ENCODE measurements at regions not wholly inside any gene's neighbourhood (a gene's known extent, or its start where the extent isn't known, plus 50 kb on each side); places are given as distances from the start of the nearest gene placed in this dataset.

- CTCF ChIA-PET = interaction anchor here (0.7 kb wide), 1 partner anchor 165 kb away, joined by 3 read pairs; no protein-coding TSS in a partner anchor
- no peaks in the 10 kb centered on the region for H3K36me3 ChIP-seq (ENCODE audit: control insufficient read depth, insufficient read depth, low read length)
- no CpG with 5 or more reads among the region's 2 CpGs for WGBS, 2 experiments (ENCODE audit: extremely low coverage in 2 of 2, insufficient read length in 1 of 2)
- no peak overlapping the region for H3K18ac ChIP-seq (ENCODE audit: low read depth, low read length)
- no peak overlapping the region for H4K91ac ChIP-seq (ENCODE audit: insufficient read depth, low read depth, low read length)
- no peak for DNase-seq
- H2BK20ac ChIP-seq (ENCODE audit: low read depth, low read length) = no peak overlapping the region
- H3K27me3 ChIP-seq (ENCODE audit: control insufficient read depth, insufficient read depth, low read length) = no peaks in the 10 kb centered on the region
- no peak overlapping the region for H3K56ac ChIP-seq (ENCODE audit: extremely low read depth, insufficient read depth, low read length)
- H3K23ac ChIP-seq (ENCODE audit: low read depth, low read length) = no peak overlapping the region
- H3K9ac ChIP-seq (ENCODE audit: low read depth, low read length) = no peak overlapping the region
- no peak for TF ChIP-seq FOS (IDR thresholded peaks at IDR 0.05; ENCODE audit: low read depth, low read length)
- no peak for TF ChIP-seq MAZ (IDR thresholded peaks at IDR 0.05; ENCODE audit: borderline replicate concordance, low read depth, low read length)
- no peak for TF ChIP-seq SMC3 (IDR thresholded peaks at IDR 0.05; ENCODE audit: low read depth, low read length)
- no peak for TF ChIP-seq BHLHE40 (IDR thresholded peaks at IDR 0.05; ENCODE audit: low read depth, low read length)
- TF ChIP-seq CHD1 (IDR thresholded peaks at IDR 0.05; ENCODE audit: low read depth, low read length) = no peak
- TF ChIP-seq CEBPB (IDR thresholded peaks at IDR 0.05; ENCODE audit: low read depth, low read length) = no peak
- TF ChIP-seq USF2 (IDR thresholded peaks at IDR 0.05; ENCODE audit: low read depth, low read length) = no peak
- TF ChIP-seq RCOR1 (IDR thresholded peaks at IDR 0.05; ENCODE audit: insufficient replicate concordance, low read length) = no peak
- no peak for TF ChIP-seq NFE2L2 (IDR thresholded peaks at IDR 0.05; ENCODE audit: low read depth, low read length)
- TF ChIP-seq MXI1 (IDR thresholded peaks at IDR 0.05; ENCODE audit: borderline replicate concordance, low read depth, low read length) = no peak
- TF ChIP-seq POLR2A (IDR thresholded peaks at IDR 0.05; ENCODE audit: low read depth, low read length) = no peak
- TF ChIP-seq ELK1 (IDR thresholded peaks at IDR 0.05; ENCODE audit: borderline replicate concordance, low read depth, low read length) = no peak
- no peaks in the 10 kb centered on the region for H4K20me1 ChIP-seq (ENCODE audit: insufficient read depth, low read length)
- no peaks in the 10 kb centered on the region for H3K9me3 ChIP-seq (ENCODE audit: control insufficient read depth, insufficient read depth, low read length)
- H3K4me2 ChIP-seq (ENCODE audit: low read depth, low read length) = no peak overlapping the region
- intact Hi-C loops (cut with micrococcal nuclease) (no loop called here), in situ Hi-C loops (cut with MboI; ENCODE audit: low sequenced_read_pairs) (no loop called here), dilution Hi-C loops (cut with HindIII; ENCODE audit: low sequenced_read_pairs, unreplicated experiment) (no loop called here)
- no peak overlapping the region for H2BK5ac ChIP-seq (ENCODE audit: low read depth, low read length, poor library complexity, severe bottlenecking)
- no peak overlapping the region for H2BK120ac ChIP-seq (ENCODE audit: low read depth, low read length)
- H3K4me3 ChIP-seq (ENCODE audit: insufficient read depth, low read depth, low read length) = no peak overlapping the region
- H2AFZ ChIP-seq (replicated peaks; ENCODE audit: low read length, poor library complexity) = peak overlapping the region; percentile 49
- no TSS peak for BruUV-seq (replicated peaks)
- H3K79me1 ChIP-seq (ENCODE audit: low read depth in 1 of 2, low read length in 2 of 2) = no peaks in the 10 kb centered on the region
- H3K14ac ChIP-seq (replicated peaks; ENCODE audit: low read depth, low read length) = 0 out of 2 replicates have a peak overlapping the region, but pooled peaks have one; percentile 17
- no peak overlapping the region for H3K27ac ChIP-seq (ENCODE audit: insufficient read depth, low read length)
- no peak overlapping the region for H2BK15ac ChIP-seq (ENCODE audit: low read depth, low read length)
- H4K8ac ChIP-seq (ENCODE audit: low read depth in 2 of 2, low read length in 2 of 2) = no peak overlapping the region
- no peaks in the 10 kb centered on the region; the same call in 1 of the 2 replicates for H3K9me1 ChIP-seq (ENCODE audit: insufficient read depth, low read length)
- no peak overlapping the region for H2AK9ac ChIP-seq (replicated peaks; ENCODE audit: low read depth, low read length, poor library complexity)
- H4K5ac ChIP-seq (ENCODE audit: low read depth, low read length) = no peak overlapping the region
- H2AK5ac ChIP-seq (ENCODE audit: low read depth, low read length) = no peak overlapping the region
- no peak overlapping the region for H3K4ac ChIP-seq (ENCODE audit: low read depth, low read length)
- H3K4me1 ChIP-seq (ENCODE audit: control insufficient read depth, insufficient read depth, low read length) = peaks cover 3% of the 10 kb centered on the region
- POLR2A ChIA-PET (ENCODE audit: unreplicated experiment) = no interaction called here
- no peak for ATAC-seq (ENCODE audit: low read depth)
Observed at GRCh38 chr13:47237571-47237970, 340.7 kb upstream of the HTR2A start.
